Thymus (tissue), 11 donors: ENCODE measurements at regions not wholly inside any gene's neighbourhood (a gene's known extent, or its start where the extent isn't known, plus 50 kb on each side); places are given as distances from the start of the nearest gene placed in this dataset.

Source experiments
- DNase-seq, 9 donors: peaks; one replicate each; pipeline ENCODE4 v3.0.0-alpha.2; 2013; ENCODE audit warnings: low spot score in 9 of 9, low read depth in 6 of 9, missing footprints in 1 of 9
- H3K27ac ChIP-seq, 2 donors: one replicate each; pipeline ENCODE4 v1.5.1; 2013; ENCODE audit warnings: control low read depth in 1 of 2, low read depth in 1 of 2, low read length in 1 of 2, mild to moderate bottlenecking in 1 of 2, moderate library complexity in 1 of 2
- H3K27me3 ChIP-seq, 2 donors: one replicate each; pipeline ENCODE4 v1.5.1; 2013; ENCODE audit warnings: low read length in 1 of 2; ENCODE audit not compliant: control insufficient read depth in 2 of 2, insufficient read depth in 1 of 2
- H3K36me3 ChIP-seq, 2 donors: one replicate each; pipeline ENCODE4 v1.5.1; 2013; ENCODE audit warnings: low read length in 1 of 2, mild to moderate bottlenecking in 1 of 2, moderate library complexity in 1 of 2; ENCODE audit not compliant: control insufficient read depth in 2 of 2, insufficient read depth in 2 of 2
- H3K4me1 ChIP-seq, 2 donors: one replicate each; pipeline ENCODE4 v1.5.1; 2013; ENCODE audit warnings: low read length in 2 of 2; ENCODE audit not compliant: control insufficient read depth in 2 of 2, insufficient read depth in 2 of 2
- H3K4me3 ChIP-seq, 2 donors: one replicate each; pipeline ENCODE4 v1.5.1; 2013; ENCODE audit warnings: low read length in 2 of 2, control low read depth in 1 of 2, mild to moderate bottlenecking in 1 of 2
- H3K9me3 ChIP-seq, 2 donors: one replicate each; pipeline ENCODE4 v1.5.1; 2013; ENCODE audit warnings: low read length in 1 of 2, mild to moderate bottlenecking in 1 of 2; ENCODE audit not compliant: control insufficient read depth in 2 of 2, insufficient read depth in 1 of 2
- WGBS: extraction: QIAGEN DNeasy Blood & Tissue Kit; methylation state at CpG from one replicate; pipeline ENCODE4 v1.1.7; 2013; 5-methylcytosine and 5-hydroxymethylcytosine counted together
- donor health status: healthy.

DNA sequence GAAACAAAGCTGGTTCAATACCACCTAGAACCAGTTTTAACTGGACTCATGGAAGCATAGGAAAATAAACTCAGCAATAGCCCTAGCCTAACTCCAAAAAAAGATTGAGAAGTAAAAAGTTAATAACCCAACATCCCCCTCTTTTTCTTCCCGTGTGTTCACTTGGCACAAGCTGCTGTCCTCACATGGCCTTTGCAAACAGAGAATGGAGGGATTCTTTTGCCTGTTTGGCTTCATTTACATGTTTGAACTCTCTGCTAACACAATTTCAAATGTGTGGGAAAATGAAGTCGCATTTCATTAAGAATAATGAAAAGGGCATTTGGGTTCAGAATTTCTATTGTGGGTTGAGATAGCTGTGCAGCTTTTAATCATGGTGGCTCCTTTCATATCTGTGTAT lies 589.2 kb upstream of the LRRTM1 start:
- DNase-seq: no peak
- Histone ChIP-seq H3K27me3 (no peaks in the 10 kb centered on the region), H3K27ac (no peak overlapping the region), H3K36me3 (no peaks in the 10 kb centered on the region), H3K9me3 (no peaks in the 10 kb centered on the region), H3K4me1 (no peaks in the 10 kb centered on the region), H3K4me3 (no peak overlapping the region)
- 88% methylated on average over 2 of the region's 2 CpGs for WGBS

DNA sequence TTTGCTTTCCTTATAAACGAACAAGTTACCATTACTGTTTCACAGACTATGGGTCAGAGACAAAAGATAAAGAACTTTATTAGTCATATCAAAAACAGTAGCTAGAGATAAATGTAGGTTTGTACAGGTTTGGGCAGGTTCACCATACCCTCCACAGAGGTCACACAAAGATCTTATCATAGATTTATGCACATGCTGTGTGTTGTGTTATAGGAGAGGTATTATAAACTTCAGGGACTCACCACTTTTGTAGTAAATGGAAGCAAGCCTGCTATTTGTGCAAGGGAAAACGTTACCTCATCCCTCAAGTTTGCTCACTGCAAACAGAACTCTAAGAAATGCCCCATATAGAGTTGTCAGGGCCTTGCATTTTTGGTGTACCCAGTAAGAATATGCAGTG lies 584.5 kb upstream of the LRRTM1 start:
- 51% methylated on average over 2 of the region's 2 CpGs for WGBS

DNA sequence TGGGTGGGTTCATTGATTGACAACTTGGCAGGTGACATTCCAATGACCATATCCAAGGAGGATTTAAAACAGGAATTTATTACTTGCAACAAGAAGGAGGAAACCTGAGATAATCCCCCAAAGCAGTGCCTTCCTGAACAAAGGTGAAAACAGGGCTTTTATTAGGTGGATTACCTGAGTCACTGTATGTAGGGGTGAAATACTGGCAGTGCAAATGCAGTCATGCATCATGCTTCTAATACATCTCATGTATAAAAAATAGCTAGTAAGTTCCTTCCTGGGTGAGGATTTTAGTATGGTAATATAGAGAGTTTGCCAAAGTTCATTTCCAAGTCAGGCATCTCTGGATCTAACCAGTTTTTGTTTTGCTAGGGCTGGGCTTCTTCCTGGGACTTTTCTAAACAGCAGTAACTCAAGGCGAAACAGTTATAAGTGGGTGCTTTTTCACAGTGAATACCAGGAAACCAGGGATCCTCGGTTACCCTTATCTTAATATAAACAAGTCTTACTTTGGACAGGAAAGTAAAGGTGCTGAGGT lies 583.4 kb upstream of the LRRTM1 start:
- DNase-seq: no peak
- WGBS: 52% methylated on average over 2 of the region's 2 CpGs
- Histone ChIP-seq H3K9me3 (no peaks in the 10 kb centered on the region), H3K36me3 (no peaks in the 10 kb centered on the region), H3K4me1 (no peaks in the 10 kb centered on the region), H3K4me3 (no peak overlapping the region), H3K27me3 (no peaks in the 10 kb centered on the region), H3K27ac (no peak overlapping the region)

More for the DNA sequence above, 584.5 kb upstream of the LRRTM1 start:
- Histone ChIP-seq H3K36me3 (no peaks in the 10 kb centered on the region), H3K4me3 (no peak overlapping the region), H3K27me3 (no peaks in the 10 kb centered on the region), H3K4me1 (no peaks in the 10 kb centered on the region), H3K9me3 (no peaks in the 10 kb centered on the region), H3K27ac (no peak overlapping the region)
- no peak for DNase-seq

DNA sequence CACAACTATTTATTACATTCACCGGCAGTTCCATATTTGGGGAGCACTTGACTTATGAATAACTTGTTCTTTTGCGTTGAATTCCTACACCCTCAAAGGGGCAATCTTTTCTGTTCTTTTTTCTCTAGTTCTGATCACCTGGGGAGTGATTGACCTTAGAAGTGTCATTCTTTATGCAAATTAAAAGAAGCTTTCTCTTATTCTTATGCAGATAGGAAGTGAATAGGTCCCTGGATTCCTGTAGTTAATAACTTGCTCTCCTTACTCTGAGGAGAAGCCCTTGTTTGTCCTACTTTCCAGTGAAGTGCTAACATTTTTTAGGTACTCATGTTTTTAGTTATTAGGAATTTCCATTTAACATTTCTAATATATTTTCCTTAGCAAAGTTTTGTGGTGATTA lies 569.8 kb upstream of the LRRTM1 start:
- no peak for DNase-seq
- H3K9me3 ChIP-seq: no peaks in the 10 kb centered on the region
- no peaks in the 10 kb centered on the region for H3K27me3 ChIP-seq
- no peaks in the 10 kb centered on the region for H3K4me1 ChIP-seq
- no peak overlapping the region for H3K4me3 ChIP-seq
- no peaks in the 10 kb centered on the region for H3K36me3 ChIP-seq
- no peak overlapping the region for H3K27ac ChIP-seq
- WGBS: 77% methylated on average over 2 of the region's 2 CpGs

DNA sequence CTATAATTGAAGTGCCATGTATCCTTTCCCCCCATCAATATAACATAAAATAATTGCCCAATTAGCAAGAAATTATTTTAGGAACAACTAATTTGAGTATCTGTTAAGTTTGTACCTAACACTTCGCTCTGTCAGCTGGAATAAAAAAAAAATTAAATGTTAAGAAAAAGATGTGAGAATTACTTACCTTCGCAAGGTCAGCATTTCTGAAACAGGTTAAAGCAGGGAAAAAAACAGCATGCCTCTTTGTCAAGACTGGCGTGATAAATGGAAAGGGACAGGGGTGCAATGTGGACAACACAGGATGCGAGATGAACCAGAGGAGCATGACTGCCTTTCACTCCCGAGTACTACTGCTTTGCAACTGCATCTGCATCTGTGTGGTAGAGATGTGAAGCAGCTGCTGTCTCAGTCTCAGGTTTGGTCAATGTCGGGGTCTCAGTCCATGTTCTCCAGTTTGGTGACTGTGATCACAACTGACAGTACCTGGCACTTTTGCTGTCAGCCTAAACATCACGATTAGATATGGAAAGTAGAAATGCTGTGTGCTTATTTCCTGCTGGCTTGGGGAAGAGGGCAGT lies 565.4 kb upstream of the LRRTM1 start:
- H3K27ac ChIP-seq: no peak overlapping the region
- no peaks in the 10 kb centered on the region for H3K4me1 ChIP-seq
- 89% methylated on average over 7 of the region's 7 CpGs for WGBS
- no peaks in the 10 kb centered on the region for H3K27me3 ChIP-seq
- no peaks in the 10 kb centered on the region for H3K36me3 ChIP-seq
- no peak for DNase-seq
- no peaks in the 10 kb centered on the region for H3K9me3 ChIP-seq
- H3K4me3 ChIP-seq: no peak overlapping the region

DNA sequence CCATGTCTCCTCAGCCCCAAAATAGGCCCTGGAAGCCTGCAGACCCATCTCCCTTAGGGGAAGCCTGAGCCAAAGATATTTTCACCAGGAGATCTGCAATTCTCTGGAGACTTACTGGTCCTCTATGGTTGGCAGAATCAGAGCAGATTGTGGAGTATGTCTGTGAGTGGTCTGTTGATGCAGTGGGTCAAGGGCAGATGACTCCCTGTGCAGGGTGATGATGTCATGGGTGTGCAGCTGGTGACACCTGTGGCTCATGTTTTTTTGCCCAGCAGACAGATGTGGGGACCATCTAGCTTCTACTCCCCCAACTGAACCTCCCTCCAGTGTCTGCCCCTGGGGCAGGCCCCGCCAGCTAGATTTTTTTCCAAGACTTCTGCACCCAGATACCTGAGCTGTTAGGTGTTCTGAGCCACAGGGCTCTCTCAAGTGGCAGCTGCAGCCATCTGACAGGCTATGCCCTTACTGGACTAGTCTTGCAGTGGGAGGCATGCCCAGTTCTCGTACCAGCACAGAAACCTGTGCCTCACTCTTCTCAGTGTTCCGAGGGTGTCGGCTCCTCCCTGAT lies 558.7 kb upstream of the LRRTM1 start:
- WGBS: 93% methylated on average over 4 of the region's 4 CpGs
- DNase-seq: no peak
- peaks cover 0 to 12% of the 10 kb centered on the region in 2 donors for H3K9me3 ChIP-seq
- H3K4me3 ChIP-seq: no peak overlapping the region
- no peaks in the 10 kb centered on the region for H3K36me3 ChIP-seq
- no peaks in the 10 kb centered on the region for H3K27me3 ChIP-seq
- no peak overlapping the region for H3K27ac ChIP-seq
- H3K4me1 ChIP-seq: no peaks in the 10 kb centered on the region

DNA sequence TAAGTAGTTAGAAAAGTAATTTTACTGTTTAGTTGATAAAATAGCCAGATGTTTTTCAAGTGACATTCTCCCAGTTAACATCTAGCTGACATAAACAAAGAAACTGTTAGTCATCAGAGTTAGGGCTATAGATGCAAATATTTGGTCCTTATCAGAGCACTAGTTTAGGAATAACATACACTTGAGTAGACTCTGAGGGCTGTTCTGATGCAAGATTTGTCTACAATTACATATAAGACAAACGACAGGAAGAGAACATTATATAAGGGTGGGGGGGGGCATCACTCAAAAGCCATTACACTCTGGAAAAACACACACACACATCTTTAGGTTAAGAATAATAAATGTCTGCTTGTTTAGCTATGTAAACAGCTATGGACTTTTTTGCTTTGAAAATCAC lies 554.4 kb upstream of the LRRTM1 start:
- Histone ChIP-seq H3K4me1 (no peaks in the 10 kb centered on the region), H3K9me3 (peaks cover 0 to 11% of the 10 kb centered on the region in 2 donors), H3K27me3 (no peaks in the 10 kb centered on the region), H3K4me3 (no peak overlapping the region), H3K36me3 (no peaks in the 10 kb centered on the region), H3K27ac (no peak overlapping the region)
- WGBS: 6% methylated on average over 1 of the region's 1 CpG
- no peak for DNase-seq

DNA sequence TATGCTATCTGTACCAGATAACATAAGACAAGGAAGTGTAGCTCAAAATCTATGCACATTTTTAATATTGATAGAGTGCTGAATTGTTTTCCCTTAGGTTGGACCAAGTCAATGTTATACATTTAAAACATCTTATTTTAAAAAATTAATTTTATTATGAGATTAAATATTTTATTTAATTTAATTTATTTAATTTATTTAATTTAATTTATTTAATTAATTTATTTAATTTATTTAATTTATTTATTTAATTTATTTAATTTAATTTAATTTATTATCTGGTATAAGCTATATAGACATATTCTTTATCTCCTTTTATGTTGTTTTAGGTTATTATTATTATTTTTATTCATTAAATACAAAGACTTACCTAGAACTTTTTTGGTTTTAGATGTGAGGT lies 551.7 kb upstream of the LRRTM1 start:
- no peak for DNase-seq
- Histone ChIP-seq H3K4me3 (no peak overlapping the region), H3K36me3 (no peaks in the 10 kb centered on the region), H3K9me3 (no peaks in the 10 kb centered on the region), H3K4me1 (no peaks in the 10 kb centered on the region), H3K27me3 (no peaks in the 10 kb centered on the region), H3K27ac (no peak overlapping the region)

DNA sequence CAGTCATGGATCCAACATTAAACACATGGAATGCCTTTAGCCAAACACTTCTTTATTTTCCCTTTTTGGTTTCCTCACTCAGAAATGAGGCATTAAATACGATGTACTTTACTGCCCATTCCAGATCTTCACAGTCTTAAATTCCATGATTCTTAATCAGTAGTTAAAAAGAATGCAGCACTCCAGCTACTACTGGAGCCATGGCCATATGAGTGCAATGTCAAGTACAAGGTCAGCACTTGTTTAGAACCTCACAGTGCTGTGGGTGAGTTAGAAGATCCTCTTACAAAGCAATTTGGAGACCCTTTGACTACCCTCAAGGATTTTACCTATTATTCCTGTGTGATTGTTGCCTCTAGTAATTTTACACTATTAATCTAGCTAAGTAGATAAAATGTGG lies 550.3 kb upstream of the LRRTM1 start:
- Histone ChIP-seq H3K27me3 (no peaks in the 10 kb centered on the region), H3K4me1 (no peaks in the 10 kb centered on the region), H3K9me3 (no peaks in the 10 kb centered on the region), H3K4me3 (no peak overlapping the region), H3K27ac (no peak overlapping the region), H3K36me3 (no peaks in the 10 kb centered on the region)
- no peak for DNase-seq
- WGBS: 86% methylated on average over 1 of the region's 1 CpG
